Colonic mucosa (tissue), 4 donors: ENCODE measurements at regions not wholly inside any gene's neighbourhood (a gene's known extent, or its start where the extent isn't known, plus 50 kb on each side); places are given as distances from the start of the nearest gene placed in this dataset.

Source experiments
- DNase-seq: peaks from one replicate; pipeline ENCODE4 v3.0.0-alpha.2; 2020
- H3K27ac ChIP-seq: fragments of 200-600 bp; one replicate; pipeline ENCODE4 v1.8.0; 2021
- H3K27me3 ChIP-seq: fragments of 200-600 bp; one replicate; pipeline ENCODE4 v1.8.0; 2021
- H3K36me3 ChIP-seq: fragments of 200-600 bp; one replicate; pipeline ENCODE4 v1.8.0; 2021
- H3K4me1 ChIP-seq: fragments of 200-600 bp; one replicate; pipeline ENCODE4 v1.8.0; 2021; ENCODE audit warnings: mild to moderate bottlenecking
- H3K4me3 ChIP-seq: fragments of 200-600 bp; one replicate; pipeline ENCODE4 v1.8.0; 2021
- H3K9ac ChIP-seq, 2 donors: one replicate each; pipeline ENCODE4 v1.7.0; 2013; ENCODE audit warnings: control low read depth in 2 of 2, low read depth in 2 of 2, low read length in 2 of 2
- H3K9me3 ChIP-seq: fragments of 200-600 bp; one replicate; pipeline ENCODE4 v1.8.0; 2021
- CTCF ChIP-seq: fragments of 200-600 bp; IDR thresholded peaks from one replicate; pipeline ENCODE4 v1.8.0; 2022; ENCODE audit warnings: antibody characterized with exemption, mild to moderate bottlenecking
- intact Hi-C: fragments of 100-400 bp; cut with DNase I; formaldehyde crosslinking; loops from one replicate; pipeline ENCODE4 v1.14.1; 2022
- donor health status: healthy.
- donor health status: DM: no; HTN: no; CAD: no.
- donor health status: DM: no; HTN: no; CAD: no.

- H3K9ac ChIP-seq, result no peak overlapping the region
- TF ChIP-seq CTCF, result no peak
- H3K9me3 ChIP-seq, result no peaks in the 10 kb centered on the region
- no peaks in the 10 kb centered on the region for H3K36me3 ChIP-seq
- H3K27ac ChIP-seq, result no peak overlapping the region
- no peaks in the 10 kb centered on the region for H3K4me1 ChIP-seq
- DNase-seq, result no peak
- no peak overlapping the region for H3K4me3 ChIP-seq
- intact Hi-C loops, result no loop called here
- no peaks in the 10 kb centered on the region for H3K27me3 ChIP-seq
Measured at GRCh38 chr4:65202853-65203236, 467.4 kb downstream of the EPHA5 start.

- no peak overlapping the region for H3K9ac ChIP-seq
- no peaks in the 10 kb centered on the region for H3K36me3 ChIP-seq
- H3K27ac ChIP-seq, result no peak overlapping the region
Measured at GRCh38 chr4:65202165-65202852, 468.0 kb downstream of the EPHA5 start.

GRCh38 chr4:65195666-65196065 lies 474.6 kb downstream of the EPHA5 start:
- Histone ChIP-seq H3K27me3 (no peaks in the 10 kb centered on the region), H3K9me3 (no peaks in the 10 kb centered on the region), H3K27ac (no peak overlapping the region), H3K4me3 (no peak overlapping the region), H3K4me1 (no peaks in the 10 kb centered on the region), H3K36me3 (no peaks in the 10 kb centered on the region), H3K9ac (no peak overlapping the region)
- no peak for DNase-seq
- TF ChIP-seq CTCF, result no peak
- intact Hi-C loops, result no loop called here

More at GRCh38 chr4:65202165-65202852, 468.0 kb downstream of the EPHA5 start:
- no peaks in the 10 kb centered on the region for H3K4me1 ChIP-seq
- no peak overlapping the region for H3K4me3 ChIP-seq
- no peaks in the 10 kb centered on the region for H3K27me3 ChIP-seq
- no peak for TF ChIP-seq CTCF
- no peak for DNase-seq
- no peaks in the 10 kb centered on the region for H3K9me3 ChIP-seq
- intact Hi-C loops, result no loop called here

GRCh38 chr4:65195002-65195401 lies 475.3 kb downstream of the EPHA5 start:
- TF ChIP-seq CTCF, result no peak
- intact Hi-C loops, result no loop called here
- DNase-seq, result no peak

GRCh38 chr4:65193985-65194384 lies 476.3 kb downstream of the EPHA5 start:
- no peak for TF ChIP-seq CTCF
- intact Hi-C loops, result no loop called here
- no peak overlapping the region for H3K27ac ChIP-seq
- DNase-seq, result no peak
- H3K4me3 ChIP-seq, result no peak overlapping the region
- no peak overlapping the region for H3K9ac ChIP-seq
- no peaks in the 10 kb centered on the region for H3K36me3 ChIP-seq
- H3K4me1 ChIP-seq, result no peaks in the 10 kb centered on the region
- no peaks in the 10 kb centered on the region for H3K9me3 ChIP-seq
- H3K27me3 ChIP-seq, result no peaks in the 10 kb centered on the region

More at GRCh38 chr4:65195002-65195401, 475.3 kb downstream of the EPHA5 start:
- Histone ChIP-seq H3K4me3 (no peak overlapping the region), H3K36me3 (no peaks in the 10 kb centered on the region), H3K9me3 (no peaks in the 10 kb centered on the region), H3K27ac (no peak overlapping the region), H3K4me1 (no peaks in the 10 kb centered on the region), H3K27me3 (no peaks in the 10 kb centered on the region), H3K9ac (no peak overlapping the region)
